A172 (cell line): ENCODE measurements at regions not wholly inside any gene's neighbourhood (a gene's known extent, or its start where the extent isn't known, plus 50 kb on each side); places are given as distances from the start of the nearest gene placed in this dataset.

ENCODE experiments used
- DNase-seq: peaks from one replicate; pipeline ENCODE4 v3.0.0-alpha.2; 2015; ENCODE audit warnings: low spot score

- DNase-seq, result no peak
Observed at GRCh38 chr18:51399491-51400122, 202.1 kb upstream of the MEX3C start.

GRCh38 chr18:51400721-51401120, 203.2 kb upstream of the MEX3C start:
- DNase-seq, result no peak

GRCh38 chr18:51401912-51402311, 204.4 kb upstream of the MEX3C start:
- no peak for DNase-seq

- DNase-seq, result no peak
Observed at GRCh38 chr18:51404620-51405019, 207.1 kb upstream of the MEX3C start.

- no peak for DNase-seq
Observed at GRCh38 chr18:51405683-51406477, 208.4 kb upstream of the MEX3C start.

- no peak for DNase-seq
Observed at GRCh38 chr18:51417643-51418483, 220.4 kb upstream of the MEX3C start.

- DNase-seq, result no peak
Observed at GRCh38 chr18:51425475-51425874, 228.0 kb upstream of the MEX3C start.

GRCh38 chr18:51425889-51426288, 228.4 kb upstream of the MEX3C start:
- no peak for DNase-seq

GRCh38 chr18:51426996-51427395, 229.5 kb upstream of the MEX3C start:
- DNase-seq, result no peak

GRCh38 chr18:51429644-51430043, 232.2 kb upstream of the MEX3C start:
- DNase-seq, result no peak

- no peak for DNase-seq
Observed at GRCh38 chr18:51430538-51430937, 233.1 kb upstream of the MEX3C start.

- DNase-seq, result no peak
Observed at GRCh38 chr18:51433296-51433695, 235.8 kb upstream of the MEX3C start.

GRCh38 chr18:51433881-51434280, 236.4 kb upstream of the MEX3C start:
- no peak for DNase-seq

- no peak for DNase-seq
Observed at GRCh38 chr18:51437280-51438271, 240.1 kb upstream of the MEX3C start.

- DNase-seq, result no peak
Observed at GRCh38 chr18:51438797-51439350, 241.4 kb upstream of the MEX3C start.

- DNase-seq, result no peak
Observed at GRCh38 chr18:51442012-51442411, 244.5 kb upstream of the MEX3C start.

- no peak for DNase-seq
Observed at GRCh38 chr18:51446571-51447210, 249.2 kb upstream of the MEX3C start.

- DNase-seq, result no peak
Observed at GRCh38 chr18:51447351-51448342, 250.2 kb upstream of the MEX3C start.

- no peak for DNase-seq
Observed at GRCh38 chr18:51448949-51449348, 251.5 kb upstream of the MEX3C start.
